Breast epithelium (tissue), 3 donors: ENCODE measurements at regions not wholly inside any gene's neighbourhood (a gene's known extent, or its start where the extent isn't known, plus 50 kb on each side); places are given as distances from the start of the nearest gene placed in this dataset.

Experiments used
- POLR2A ChIP-seq: fragments of 450-650 bp; IDR thresholded peaks from one replicate; pipeline ENCODE4 v1.6.1; 2016; ENCODE audit warnings: antibody characterized with exemption, mild to moderate bottlenecking, moderate library complexity
- POLR2AphosphoS5 ChIP-seq, 3 donors: sonication (generic); formaldehyde crosslinking; IDR thresholded peaks; one replicate each; pipeline ENCODE4 v1.6.1; 2017; ENCODE audit warnings: antibody characterized with exemption in 3 of 3
- TF ChIP-seq, protein P1 (sequence below), 3 donors: fragments of 450-650 bp; IDR thresholded peaks; one replicate each; pipeline ENCODE4 v1.5.1; 2016 to 2017; ENCODE audit warnings: antibody characterized with exemption in 3 of 3, mild to moderate bottlenecking in 3 of 3, moderate library complexity in 3 of 3

- TF ChIP-seq, protein P1, sequence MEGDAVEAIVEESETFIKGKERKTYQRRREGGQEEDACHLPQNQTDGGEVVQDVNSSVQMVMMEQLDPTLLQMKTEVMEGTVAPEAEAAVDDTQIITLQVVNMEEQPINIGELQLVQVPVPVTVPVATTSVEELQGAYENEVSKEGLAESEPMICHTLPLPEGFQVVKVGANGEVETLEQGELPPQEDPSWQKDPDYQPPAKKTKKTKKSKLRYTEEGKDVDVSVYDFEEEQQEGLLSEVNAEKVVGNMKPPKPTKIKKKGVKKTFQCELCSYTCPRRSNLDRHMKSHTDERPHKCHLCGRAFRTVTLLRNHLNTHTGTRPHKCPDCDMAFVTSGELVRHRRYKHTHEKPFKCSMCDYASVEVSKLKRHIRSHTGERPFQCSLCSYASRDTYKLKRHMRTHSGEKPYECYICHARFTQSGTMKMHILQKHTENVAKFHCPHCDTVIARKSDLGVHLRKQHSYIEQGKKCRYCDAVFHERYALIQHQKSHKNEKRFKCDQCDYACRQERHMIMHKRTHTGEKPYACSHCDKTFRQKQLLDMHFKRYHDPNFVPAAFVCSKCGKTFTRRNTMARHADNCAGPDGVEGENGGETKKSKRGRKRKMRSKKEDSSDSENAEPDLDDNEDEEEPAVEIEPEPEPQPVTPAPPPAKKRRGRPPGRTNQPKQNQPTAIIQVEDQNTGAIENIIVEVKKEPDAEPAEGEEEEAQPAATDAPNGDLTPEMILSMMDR (IDR thresholded peaks at IDR 0.05): no peak
- TF ChIP-seq POLR2A (no peak), POLR2AphosphoS5 (IDR thresholded peaks at IDR 0.05) (no peak)
Measured at GRCh38 chr5:144004751-144005150, 165.7 kb downstream of the YIPF5 start.
